NB4 (cell line): ENCODE measurements at regions not wholly inside any gene's neighbourhood (a gene's known extent, or its start where the extent isn't known, plus 50 kb on each side); places are given as distances from the start of the nearest gene placed in this dataset.

Experiments
- DNase-seq: peaks from one replicate; pipeline ENCODE4 v3.0.0; 2010; ENCODE audit warnings: low read depth
- H3K4me3 ChIP-seq: one replicate; pipeline ENCODE4 v1.5.1; 2011; ENCODE audit warnings: mild to moderate bottlenecking, low read depth, low read length, moderate library complexity
- MAX ChIP-seq: IDR thresholded peaks from 2 replicates; pipeline ENCODE4 v1.6.1; 2011; ENCODE audit warnings: low read depth, low read length
- MYC ChIP-seq: IDR thresholded peaks from 2 replicates; pipeline ENCODE4 v1.6.1; 2011; ENCODE audit warnings: low read depth, low read length
- POLR2A ChIP-seq: IDR thresholded peaks from 2 replicates; pipeline ENCODE4 v1.6.1; 2011; ENCODE audit warnings: mild to moderate bottlenecking; ENCODE audit not compliant: insufficient read length; ENCODE audit errors: extremely low read depth
- TF ChIP-seq, protein P1 (sequence below): IDR thresholded peaks from one replicate; pipeline ENCODE4 v1.5.1; 2012; ENCODE audit warnings: low read depth, low read length

GRCh38 chr7:36015733-36016132 lies 137.3 kb upstream of the EEPD1 start:
- no peak overlapping the region for H3K4me3 ChIP-seq
- no peak for DNase-seq
- TF ChIP-seq MYC (no peak), MAX (no peak)

- TF ChIP-seq MAX (no peak), MYC (no peak), POLR2A (no peak)
- TF ChIP-seq, protein P1, sequence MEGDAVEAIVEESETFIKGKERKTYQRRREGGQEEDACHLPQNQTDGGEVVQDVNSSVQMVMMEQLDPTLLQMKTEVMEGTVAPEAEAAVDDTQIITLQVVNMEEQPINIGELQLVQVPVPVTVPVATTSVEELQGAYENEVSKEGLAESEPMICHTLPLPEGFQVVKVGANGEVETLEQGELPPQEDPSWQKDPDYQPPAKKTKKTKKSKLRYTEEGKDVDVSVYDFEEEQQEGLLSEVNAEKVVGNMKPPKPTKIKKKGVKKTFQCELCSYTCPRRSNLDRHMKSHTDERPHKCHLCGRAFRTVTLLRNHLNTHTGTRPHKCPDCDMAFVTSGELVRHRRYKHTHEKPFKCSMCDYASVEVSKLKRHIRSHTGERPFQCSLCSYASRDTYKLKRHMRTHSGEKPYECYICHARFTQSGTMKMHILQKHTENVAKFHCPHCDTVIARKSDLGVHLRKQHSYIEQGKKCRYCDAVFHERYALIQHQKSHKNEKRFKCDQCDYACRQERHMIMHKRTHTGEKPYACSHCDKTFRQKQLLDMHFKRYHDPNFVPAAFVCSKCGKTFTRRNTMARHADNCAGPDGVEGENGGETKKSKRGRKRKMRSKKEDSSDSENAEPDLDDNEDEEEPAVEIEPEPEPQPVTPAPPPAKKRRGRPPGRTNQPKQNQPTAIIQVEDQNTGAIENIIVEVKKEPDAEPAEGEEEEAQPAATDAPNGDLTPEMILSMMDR = no peak
- DNase-seq = no peak
- no peak overlapping the region for H3K4me3 ChIP-seq
Measured at GRCh38 chr7:36016648-36017047, 136.4 kb upstream of the EEPD1 start.

DNA sequence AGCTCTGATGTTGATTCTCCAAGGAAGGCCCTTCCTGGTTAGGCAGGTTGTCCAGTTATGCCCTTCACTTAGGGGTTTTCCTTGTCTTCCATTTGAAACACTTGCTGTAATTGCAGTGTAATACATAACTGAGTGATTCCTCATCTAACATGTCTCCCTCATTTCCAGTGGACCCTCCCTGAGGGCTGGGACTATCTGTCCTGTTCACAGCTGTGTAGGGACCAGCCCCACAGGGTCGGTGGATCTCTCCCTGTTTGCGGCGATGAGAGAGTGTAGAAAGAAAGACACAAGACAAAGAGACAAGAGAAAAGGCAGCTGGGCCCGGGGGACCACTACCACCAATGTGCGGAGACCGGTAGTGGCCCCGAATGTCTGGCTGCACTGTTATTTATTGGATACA lies 135.9 kb upstream of the EEPD1 start:
- TF ChIP-seq MAX (no peak), POLR2A (no peak), MYC (no peak)
- TF ChIP-seq, protein P1 = no peak
- DNase-seq = no peak
- H3K4me3 ChIP-seq = no peak overlapping the region

DNA sequence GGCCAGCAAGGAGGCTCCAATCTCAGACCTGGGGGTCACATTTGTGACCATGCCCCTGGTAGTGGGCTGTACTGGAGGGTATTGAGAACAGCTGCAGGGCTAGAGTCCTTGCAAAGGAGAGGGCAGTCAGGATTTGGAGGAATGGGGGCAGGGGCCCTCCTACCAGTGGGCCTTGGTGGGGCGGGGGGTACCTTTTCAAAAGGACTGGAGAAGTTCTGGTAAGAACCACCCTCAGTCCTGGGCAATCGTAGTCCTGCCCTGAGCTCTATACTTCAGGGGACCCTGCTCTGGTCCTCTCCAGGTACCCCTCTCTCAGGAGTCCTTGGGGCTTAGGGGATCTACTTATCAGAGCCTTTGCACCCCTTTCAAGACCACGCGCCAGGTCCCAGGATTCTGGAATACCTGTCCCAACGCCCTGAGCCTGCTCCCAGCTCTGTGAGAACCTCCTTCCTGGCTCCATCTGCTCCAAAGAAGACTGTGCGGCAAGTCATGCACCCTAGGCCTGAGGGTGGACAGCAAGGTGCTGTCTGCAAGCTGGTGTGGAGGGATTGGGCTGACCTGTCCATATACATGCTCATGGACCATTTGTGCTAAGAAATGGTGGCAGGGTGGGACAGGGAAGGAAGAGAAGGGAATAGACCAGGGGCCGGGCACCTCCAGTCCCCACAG lies 134.1 kb upstream of the EEPD1 start:
- DNase-seq = no peak
- H3K4me3 ChIP-seq = no peak overlapping the region
- TF ChIP-seq MAX = no peak
- TF ChIP-seq, protein P1 = no peak
- no peak for TF ChIP-seq POLR2A
- TF ChIP-seq MYC = no peak

GRCh38 chr7:36019538-36019937 lies 133.5 kb upstream of the EEPD1 start:
- no peak overlapping the region for H3K4me3 ChIP-seq
- TF ChIP-seq, protein P1 = no peak
- no peak for TF ChIP-seq MAX
- TF ChIP-seq POLR2A = no peak
- no peak for TF ChIP-seq MYC
- DNase-seq = no peak

GRCh38 chr7:36019980-36020379 lies 133.1 kb upstream of the EEPD1 start:
- TF ChIP-seq POLR2A (no peak), MYC (no peak), MAX (no peak)
- TF ChIP-seq, protein P1 = no peak

More at GRCh38 chr7:36019980-36020379, 133.1 kb upstream of the EEPD1 start:
- no peak overlapping the region for H3K4me3 ChIP-seq
- DNase-seq = no peak
